ENCODE measurements at regions not wholly inside any gene's neighbourhood (a gene's known extent, or its start where the extent isn't known, plus 50 kb on each side); places are given as distances from the start of the nearest gene placed in this dataset.

GRCh38 chr11:45754741-45755140 is 50.2 kb upstream of the SLC35C1 start:
- no peak for DNase-seq (ENCODE audit: low read depth)
- H3K4me3 ChIP-seq (ENCODE audit: low read depth, low read length), result no peak overlapping the region
- no peak for TF ChIP-seq CTCF (IDR thresholded peaks at IDR 0.05; ENCODE audit: control insufficient read depth, extremely low read depth, insufficient read depth)

GRCh38 chr11:45754261-45754709 is 50.7 kb upstream of the SLC35C1 start:
- no peak for TF ChIP-seq CTCF (IDR thresholded peaks at IDR 0.05; ENCODE audit: control insufficient read depth, extremely low read depth, insufficient read depth)
- no peak for DNase-seq (ENCODE audit: low read depth)
- H3K4me3 ChIP-seq (ENCODE audit: low read depth, low read length), result no peak overlapping the region

GRCh38 chr11:45752106-45752505 is 52.8 kb upstream of the SLC35C1 start:
- no peak overlapping the region for H3K4me3 ChIP-seq (ENCODE audit: low read depth, low read length)
- DNase-seq (ENCODE audit: low read depth), result no peak
- TF ChIP-seq CTCF (IDR thresholded peaks at IDR 0.05; ENCODE audit: control insufficient read depth, extremely low read depth, insufficient read depth), result no peak

GRCh38 chr11:45751430-45751829 is 53.5 kb upstream of the SLC35C1 start:
- no peak overlapping the region for H3K4me3 ChIP-seq (ENCODE audit: low read depth, low read length)
- DNase-seq (ENCODE audit: low read depth), result no peak
- TF ChIP-seq CTCF (IDR thresholded peaks at IDR 0.05; ENCODE audit: control insufficient read depth, extremely low read depth, insufficient read depth), result no peak

GRCh38 chr11:45750439-45750838 is 54.5 kb upstream of the SLC35C1 start:
- no peak for TF ChIP-seq CTCF (IDR thresholded peaks at IDR 0.05; ENCODE audit: control insufficient read depth, extremely low read depth, insufficient read depth)
- H3K4me3 ChIP-seq (ENCODE audit: low read depth, low read length), result no peak overlapping the region
- no peak for DNase-seq (ENCODE audit: low read depth)

DNA sequence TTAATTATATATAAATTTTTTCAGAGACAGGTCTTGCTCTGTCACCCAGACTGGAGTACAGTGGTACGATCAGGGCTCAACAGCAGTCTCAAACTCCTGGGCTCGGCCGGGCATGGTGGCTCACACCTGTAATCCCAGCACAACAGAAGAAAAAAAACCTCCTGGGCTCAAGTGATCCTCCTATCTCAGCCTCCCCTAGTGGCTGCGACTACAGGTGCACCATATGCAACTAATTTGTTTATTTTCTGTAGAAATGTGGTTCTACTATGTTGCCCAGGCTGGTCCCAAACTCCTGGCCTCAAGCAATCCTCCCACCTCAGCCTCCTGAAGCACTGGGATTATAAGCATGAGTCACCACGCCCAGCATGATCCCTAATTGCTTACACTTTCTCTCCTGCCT is 56.1 kb upstream of the SLC35C1 start:
- no peak for TF ChIP-seq CTCF (IDR thresholded peaks at IDR 0.05; ENCODE audit: control insufficient read depth, extremely low read depth, insufficient read depth)
- no peak overlapping the region for H3K4me3 ChIP-seq (ENCODE audit: low read depth, low read length)
- no peak for DNase-seq (ENCODE audit: low read depth)

DNA sequence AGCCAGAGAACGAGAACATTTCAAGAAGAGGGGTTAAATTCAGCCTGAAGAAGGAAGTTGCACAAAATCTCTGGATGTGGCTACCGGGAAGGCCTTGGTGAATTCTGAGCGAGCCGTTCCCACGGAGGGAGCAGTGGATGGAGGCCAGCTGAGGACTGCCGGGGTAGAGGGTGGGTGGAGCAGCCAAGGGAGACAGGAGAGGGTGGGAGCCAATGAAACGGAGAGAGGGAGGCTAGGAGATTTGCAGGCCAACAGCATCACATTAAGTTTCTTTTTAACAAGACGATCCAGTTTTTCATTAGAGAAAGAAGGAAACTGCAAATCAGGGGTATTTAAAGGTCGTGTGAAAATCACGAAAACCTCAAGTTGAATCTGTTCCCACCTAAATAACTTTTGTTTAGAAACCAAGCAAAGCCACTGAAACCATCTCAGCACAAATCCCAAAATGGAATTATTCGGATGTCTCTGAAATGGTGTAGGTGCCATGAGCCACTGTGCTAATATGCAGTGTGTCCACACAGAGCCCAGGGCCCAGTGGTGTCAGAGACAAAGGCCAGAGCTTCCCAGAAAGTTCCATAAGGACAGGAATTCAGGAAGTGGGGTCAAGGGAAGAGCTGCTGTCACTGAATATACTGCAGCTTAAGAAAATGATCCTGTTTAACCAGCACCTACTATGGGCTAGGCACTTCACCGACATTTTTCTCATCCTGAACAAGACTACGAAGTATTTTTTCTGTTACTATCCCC is 59.7 kb upstream of the SLC35C1 start:
- DNase-seq (ENCODE audit: low read depth), result no peak
- H3K4me3 ChIP-seq (ENCODE audit: low read depth, low read length), result no peak overlapping the region

More for the DNA sequence above, 59.7 kb upstream of the SLC35C1 start:
- TF ChIP-seq CTCF (IDR thresholded peaks at IDR 0.05; ENCODE audit: control insufficient read depth, extremely low read depth, insufficient read depth), result no peak

All from LNCaP clone FGC (cell line).